WTC11 (cell line): ENCODE measurements at regions not wholly inside any gene's neighbourhood (a gene's known extent, or its start where the extent isn't known, plus 50 kb on each side); places are given as distances from the start of the nearest gene placed in this dataset.

Source experiments
- ATAC-seq: fragments of 200-7000 bp; cut with Tn5 transposase; 2 replicates; pipeline ENCODE4 v1.10.0; 2021; ENCODE audit warnings: mild to moderate bottlenecking, moderate library complexity
- CTCF ChIA-PET: fragments of 300-600 bp; sonication (Branson Sonifier 250); formaldehyde crosslinking; loops from one replicate; lab custom pipeline; 2021; ENCODE audit warnings: antibody characterized with exemption; lab: Charles Lee
- POLR2A ChIA-PET: fragments of 350-600 bp; sonication (Branson Sonifier 250); formaldehyde crosslinking; loops from one replicate; lab custom pipeline; 2021; ENCODE audit warnings: antibody characterized with exemption; lab: Charles Lee
- DNase-seq: peaks from one replicate; pipeline ENCODE4 v3.0.0; 2021; ENCODE audit warnings: low spot score
- H3K27ac Mint-ChIP-seq: 2 replicates; pipeline ENCODE4 v1.8.0; 2021; ENCODE audit warnings: mixed read lengths
- H3K27me3 Mint-ChIP-seq: 2 replicates; pipeline ENCODE4 v1.8.0; 2021; ENCODE audit warnings: low read depth, mild to moderate bottlenecking, moderate library complexity, mixed read lengths
- H3K36me3 Mint-ChIP-seq: 2 replicates; pipeline ENCODE4 v1.8.0; 2021; ENCODE audit warnings: mixed read lengths
- H3K4me1 Mint-ChIP-seq: 2 replicates; pipeline ENCODE4 v1.8.0; 2022; ENCODE audit warnings: mixed read lengths
- H3K4me3 Mint-ChIP-seq: 2 replicates; pipeline ENCODE4 v1.8.0; 2021; ENCODE audit warnings: mild to moderate bottlenecking, moderate library complexity, mixed read lengths
- H3K9me3 Mint-ChIP-seq: 2 replicates; pipeline ENCODE4 v1.8.0; 2021; ENCODE audit warnings: mixed read lengths
- ATF1 ChIP-seq: sonication (generic); formaldehyde crosslinking; IDR thresholded peaks from 2 replicates; pipeline ENCODE4 v1.8.1; 2023; ENCODE audit warnings: mild to moderate bottlenecking, moderate library complexity, missing genetic modification reagents
- CBFB ChIP-seq: sonication (generic); formaldehyde crosslinking; IDR thresholded peaks from 2 replicates; pipeline ENCODE4 v1.8.1; 2022; ENCODE audit warnings: mild to moderate bottlenecking, low read depth, missing genetic modification reagents
- CREB1 ChIP-seq: sonication (generic); formaldehyde crosslinking; IDR thresholded peaks from 2 replicates; pipeline ENCODE4 v1.8.0; 2023; ENCODE audit warnings: mild to moderate bottlenecking, missing genetic modification reagents
- ESRRA ChIP-seq: sonication (generic); formaldehyde crosslinking; IDR thresholded peaks from 2 replicates; pipeline ENCODE4 v1.8.1; 2022; ENCODE audit warnings: mild to moderate bottlenecking, missing genetic modification reagents, borderline replicate concordance
- GRHL2 ChIP-seq: fragments of 250-450 bp; sonication (Bioruptor Pico); IDR thresholded peaks from 2 replicates; pipeline ENCODE4 v1.8.0; 2022; ENCODE audit warnings: mild to moderate bottlenecking, moderate library complexity; ENCODE audit not compliant: insufficient replicate concordance, severe bottlenecking
- HMGA2 ChIP-seq: fragments of 250-450 bp; sonication (Bioruptor Pico); IDR thresholded peaks from 2 replicates; pipeline ENCODE4 v1.4.0; 2021; ENCODE audit warnings: mild to moderate bottlenecking, moderate library complexity
- JUN ChIP-seq: sonication (generic); formaldehyde crosslinking; IDR thresholded peaks from 2 replicates; pipeline ENCODE4 v1.8.0; 2023; ENCODE audit warnings: mild to moderate bottlenecking, missing genetic modification reagents
- MYBL2 ChIP-seq: sonication (generic); formaldehyde crosslinking; IDR thresholded peaks from 2 replicates; pipeline ENCODE4 v1.8.1; 2023; ENCODE audit warnings: mild to moderate bottlenecking, moderate library complexity, missing genetic modification reagents
- NFATC4 ChIP-seq: fragments of 250-450 bp; sonication (Bioruptor Pico); IDR thresholded peaks from 2 replicates; pipeline ENCODE4 v1.9.0; 2021; ENCODE audit warnings: mild to moderate bottlenecking
- NFE2L1 ChIP-seq: sonication (generic); formaldehyde crosslinking; IDR thresholded peaks from 2 replicates; pipeline ENCODE4 v1.8.1; 2023; ENCODE audit warnings: missing genetic modification reagents
- NR3C1 ChIP-seq: sonication (generic); formaldehyde crosslinking; conservative IDR thresholded peaks from 2 replicates; pipeline ENCODE4 v1.8.1; 2023; ENCODE audit warnings: low read depth, mild to moderate bottlenecking, missing genetic modification reagents
- RELA ChIP-seq: sonication (generic); formaldehyde crosslinking; IDR thresholded peaks from 2 replicates; pipeline ENCODE4 v1.8.1; 2022; ENCODE audit warnings: missing genetic modification reagents, mild to moderate bottlenecking, borderline replicate concordance
- TF ChIP-seq, protein P1 (sequence below): fragments of 250-450 bp; sonication (Bioruptor Pico); IDR thresholded peaks from 2 replicates; pipeline ENCODE4 v1.9.0; 2021; ENCODE audit warnings: mild to moderate bottlenecking, borderline replicate concordance
- TF ChIP-seq, protein P2 (sequence below): sonication (generic); formaldehyde crosslinking; IDR thresholded peaks from 2 replicates; pipeline ENCODE4 v1.8.1; 2022; ENCODE audit warnings: low read depth, mild to moderate bottlenecking, moderate library complexity, missing genetic modification reagents, borderline replicate concordance
- TF ChIP-seq, protein P3 (sequence below): fragments of 250-450 bp; sonication (Bioruptor Pico); IDR thresholded peaks from 2 replicates; pipeline ENCODE4 v1.9.0; 2021; ENCODE audit warnings: mild to moderate bottlenecking
- TF ChIP-seq, protein P4 (sequence below): sonication (generic); formaldehyde crosslinking; IDR thresholded peaks from 2 replicates; pipeline ENCODE4 v1.8.1; 2023; ENCODE audit warnings: mild to moderate bottlenecking, missing genetic modification reagents, moderate library complexity
- TF ChIP-seq, protein P5 (sequence below): sonication (generic); formaldehyde crosslinking; IDR thresholded peaks from 2 replicates; pipeline ENCODE4 v1.8.1; 2022; ENCODE audit warnings: mild to moderate bottlenecking, missing genetic modification reagents, moderate library complexity, borderline replicate concordance
- TF ChIP-seq, protein P6 (sequence below): fragments of 250-450 bp; sonication (Bioruptor Pico); IDR thresholded peaks from 2 replicates; pipeline ENCODE4 v1.9.0; 2021; ENCODE audit warnings: moderate library complexity, mild to moderate bottlenecking, inconsistent platforms, borderline replicate concordance

DNA sequence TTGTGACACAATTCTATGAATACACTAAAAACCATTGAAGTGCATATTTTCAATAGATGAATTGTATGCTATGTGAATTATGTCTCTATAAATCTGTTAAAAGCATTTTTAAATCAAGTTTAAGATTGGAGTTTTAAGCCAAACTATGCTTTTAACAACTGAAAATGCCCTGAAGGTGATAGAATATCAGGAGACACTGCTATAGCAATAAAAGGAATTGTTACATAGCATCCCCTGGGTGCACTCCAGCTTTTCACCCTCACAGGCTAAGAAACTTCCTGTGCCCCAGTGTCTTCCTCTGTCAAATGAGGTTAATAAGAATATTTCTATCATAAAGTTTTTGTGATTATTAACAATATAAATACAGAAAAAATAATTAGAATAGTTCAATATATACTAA is 472.7 kb upstream of the TMPO start (continued):
- TF ChIP-seq, protein P1, sequence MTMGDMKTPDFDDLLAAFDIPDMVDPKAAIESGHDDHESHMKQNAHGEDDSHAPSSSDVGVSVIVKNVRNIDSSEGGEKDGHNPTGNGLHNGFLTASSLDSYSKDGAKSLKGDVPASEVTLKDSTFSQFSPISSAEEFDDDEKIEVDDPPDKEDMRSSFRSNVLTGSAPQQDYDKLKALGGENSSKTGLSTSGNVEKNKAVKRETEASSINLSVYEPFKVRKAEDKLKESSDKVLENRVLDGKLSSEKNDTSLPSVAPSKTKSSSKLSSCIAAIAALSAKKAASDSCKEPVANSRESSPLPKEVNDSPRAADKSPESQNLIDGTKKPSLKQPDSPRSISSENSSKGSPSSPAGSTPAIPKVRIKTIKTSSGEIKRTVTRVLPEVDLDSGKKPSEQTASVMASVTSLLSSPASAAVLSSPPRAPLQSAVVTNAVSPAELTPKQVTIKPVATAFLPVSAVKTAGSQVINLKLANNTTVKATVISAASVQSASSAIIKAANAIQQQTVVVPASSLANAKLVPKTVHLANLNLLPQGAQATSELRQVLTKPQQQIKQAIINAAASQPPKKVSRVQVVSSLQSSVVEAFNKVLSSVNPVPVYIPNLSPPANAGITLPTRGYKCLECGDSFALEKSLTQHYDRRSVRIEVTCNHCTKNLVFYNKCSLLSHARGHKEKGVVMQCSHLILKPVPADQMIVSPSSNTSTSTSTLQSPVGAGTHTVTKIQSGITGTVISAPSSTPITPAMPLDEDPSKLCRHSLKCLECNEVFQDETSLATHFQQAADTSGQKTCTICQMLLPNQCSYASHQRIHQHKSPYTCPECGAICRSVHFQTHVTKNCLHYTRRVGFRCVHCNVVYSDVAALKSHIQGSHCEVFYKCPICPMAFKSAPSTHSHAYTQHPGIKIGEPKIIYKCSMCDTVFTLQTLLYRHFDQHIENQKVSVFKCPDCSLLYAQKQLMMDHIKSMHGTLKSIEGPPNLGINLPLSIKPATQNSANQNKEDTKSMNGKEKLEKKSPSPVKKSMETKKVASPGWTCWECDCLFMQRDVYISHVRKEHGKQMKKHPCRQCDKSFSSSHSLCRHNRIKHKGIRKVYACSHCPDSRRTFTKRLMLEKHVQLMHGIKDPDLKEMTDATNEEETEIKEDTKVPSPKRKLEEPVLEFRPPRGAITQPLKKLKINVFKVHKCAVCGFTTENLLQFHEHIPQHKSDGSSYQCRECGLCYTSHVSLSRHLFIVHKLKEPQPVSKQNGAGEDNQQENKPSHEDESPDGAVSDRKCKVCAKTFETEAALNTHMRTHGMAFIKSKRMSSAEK (CRISPR knock-in tag): no peak
- TF ChIP-seq ESRRA (CRISPR knock-in tag) (no peak), CBFB (CRISPR knock-in tag) (no peak)
- TF ChIP-seq, protein P2, sequence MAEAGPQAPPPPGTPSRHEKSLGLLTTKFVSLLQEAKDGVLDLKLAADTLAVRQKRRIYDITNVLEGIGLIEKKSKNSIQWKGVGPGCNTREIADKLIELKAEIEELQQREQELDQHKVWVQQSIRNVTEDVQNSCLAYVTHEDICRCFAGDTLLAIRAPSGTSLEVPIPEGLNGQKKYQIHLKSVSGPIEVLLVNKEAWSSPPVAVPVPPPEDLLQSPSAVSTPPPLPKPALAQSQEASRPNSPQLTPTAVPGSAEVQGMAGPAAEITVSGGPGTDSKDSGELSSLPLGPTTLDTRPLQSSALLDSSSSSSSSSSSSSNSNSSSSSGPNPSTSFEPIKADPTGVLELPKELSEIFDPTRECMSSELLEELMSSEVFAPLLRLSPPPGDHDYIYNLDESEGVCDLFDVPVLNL: no peak

DNA sequence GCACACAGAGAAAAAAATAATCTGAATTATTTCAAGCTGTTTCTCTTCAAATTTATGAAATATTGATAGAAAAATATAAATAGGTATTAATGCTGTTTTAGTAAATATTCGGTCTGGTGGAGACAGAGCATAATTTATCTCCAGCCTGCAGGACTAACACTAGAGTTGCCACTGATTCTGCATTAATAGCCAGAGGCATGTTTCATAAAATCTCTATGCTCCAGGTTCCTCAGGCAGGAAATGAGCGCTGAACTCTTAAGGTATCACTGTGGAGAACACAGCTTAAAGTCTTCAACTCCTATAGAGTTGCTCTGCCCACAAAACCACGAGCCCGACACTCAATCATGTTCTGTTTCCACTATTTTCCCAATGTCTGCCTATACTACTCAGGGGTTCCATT is 470.0 kb upstream of the TMPO start:
- no peak for DNase-seq
- TF ChIP-seq, protein P3, sequence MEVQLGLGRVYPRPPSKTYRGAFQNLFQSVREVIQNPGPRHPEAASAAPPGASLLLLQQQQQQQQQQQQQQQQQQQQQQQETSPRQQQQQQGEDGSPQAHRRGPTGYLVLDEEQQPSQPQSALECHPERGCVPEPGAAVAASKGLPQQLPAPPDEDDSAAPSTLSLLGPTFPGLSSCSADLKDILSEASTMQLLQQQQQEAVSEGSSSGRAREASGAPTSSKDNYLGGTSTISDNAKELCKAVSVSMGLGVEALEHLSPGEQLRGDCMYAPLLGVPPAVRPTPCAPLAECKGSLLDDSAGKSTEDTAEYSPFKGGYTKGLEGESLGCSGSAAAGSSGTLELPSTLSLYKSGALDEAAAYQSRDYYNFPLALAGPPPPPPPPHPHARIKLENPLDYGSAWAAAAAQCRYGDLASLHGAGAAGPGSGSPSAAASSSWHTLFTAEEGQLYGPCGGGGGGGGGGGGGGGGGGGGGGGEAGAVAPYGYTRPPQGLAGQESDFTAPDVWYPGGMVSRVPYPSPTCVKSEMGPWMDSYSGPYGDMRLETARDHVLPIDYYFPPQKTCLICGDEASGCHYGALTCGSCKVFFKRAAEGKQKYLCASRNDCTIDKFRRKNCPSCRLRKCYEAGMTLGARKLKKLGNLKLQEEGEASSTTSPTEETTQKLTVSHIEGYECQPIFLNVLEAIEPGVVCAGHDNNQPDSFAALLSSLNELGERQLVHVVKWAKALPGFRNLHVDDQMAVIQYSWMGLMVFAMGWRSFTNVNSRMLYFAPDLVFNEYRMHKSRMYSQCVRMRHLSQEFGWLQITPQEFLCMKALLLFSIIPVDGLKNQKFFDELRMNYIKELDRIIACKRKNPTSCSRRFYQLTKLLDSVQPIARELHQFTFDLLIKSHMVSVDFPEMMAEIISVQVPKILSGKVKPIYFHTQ (CRISPR knock-in tag): no peak
- no peak for TF ChIP-seq HMGA2 (CRISPR knock-in tag)
- no peak for TF ChIP-seq RELA (CRISPR knock-in tag)
- TF ChIP-seq NR3C1 (CRISPR knock-in tag): no peak
- TF ChIP-seq JUN: no peak
- TF ChIP-seq ATF1: no peak
- TF ChIP-seq, protein P4, sequence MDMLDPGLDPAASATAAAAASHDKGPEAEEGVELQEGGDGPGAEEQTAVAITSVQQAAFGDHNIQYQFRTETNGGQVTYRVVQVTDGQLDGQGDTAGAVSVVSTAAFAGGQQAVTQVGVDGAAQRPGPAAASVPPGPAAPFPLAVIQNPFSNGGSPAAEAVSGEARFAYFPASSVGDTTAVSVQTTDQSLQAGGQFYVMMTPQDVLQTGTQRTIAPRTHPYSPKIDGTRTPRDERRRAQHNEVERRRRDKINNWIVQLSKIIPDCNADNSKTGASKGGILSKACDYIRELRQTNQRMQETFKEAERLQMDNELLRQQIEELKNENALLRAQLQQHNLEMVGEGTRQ (CRISPR knock-in tag): no peak
- TF ChIP-seq NFATC4 (CRISPR knock-in tag): no peak
- TF ChIP-seq, protein P5, sequence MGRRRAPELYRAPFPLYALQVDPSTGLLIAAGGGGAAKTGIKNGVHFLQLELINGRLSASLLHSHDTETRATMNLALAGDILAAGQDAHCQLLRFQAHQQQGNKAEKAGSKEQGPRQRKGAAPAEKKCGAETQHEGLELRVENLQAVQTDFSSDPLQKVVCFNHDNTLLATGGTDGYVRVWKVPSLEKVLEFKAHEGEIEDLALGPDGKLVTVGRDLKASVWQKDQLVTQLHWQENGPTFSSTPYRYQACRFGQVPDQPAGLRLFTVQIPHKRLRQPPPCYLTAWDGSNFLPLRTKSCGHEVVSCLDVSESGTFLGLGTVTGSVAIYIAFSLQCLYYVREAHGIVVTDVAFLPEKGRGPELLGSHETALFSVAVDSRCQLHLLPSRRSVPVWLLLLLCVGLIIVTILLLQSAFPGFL (CRISPR knock-in tag): no peak
- TF ChIP-seq, protein P6, sequence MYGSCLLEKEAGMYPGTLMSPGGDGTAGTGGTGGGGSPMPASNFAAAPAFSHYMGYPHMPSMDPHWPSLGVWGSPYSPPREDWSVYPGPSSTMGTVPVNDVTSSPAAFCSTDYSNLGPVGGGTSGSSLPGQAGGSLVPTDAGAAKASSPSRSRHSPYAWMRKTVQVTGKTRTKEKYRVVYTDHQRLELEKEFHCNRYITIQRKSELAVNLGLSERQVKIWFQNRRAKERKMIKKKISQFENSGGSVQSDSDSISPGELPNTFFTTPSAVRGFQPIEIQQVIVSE (CRISPR knock-in tag): no peak
- TF ChIP-seq GRHL2 (CRISPR knock-in tag): no peak
- no peak for TF ChIP-seq MYBL2 (CRISPR knock-in tag)
- no peak for TF ChIP-seq CREB1 (CRISPR knock-in tag)
- TF ChIP-seq NFE2L1 (CRISPR knock-in tag): no peak
- TF ChIP-seq, all 79 proteins: peak for 0
- H3K4me1 Mint-ChIP-seq: no peaks in the 10 kb centered on the region
- POLR2A ChIA-PET: no interaction called here
- no peaks in the 10 kb centered on the region for H3K36me3 Mint-ChIP-seq
- peaks cover 21% of the 10 kb centered on the region for H3K9me3 Mint-ChIP-seq
- no peaks in the 10 kb centered on the region for H3K27me3 Mint-ChIP-seq
- H3K4me3 Mint-ChIP-seq: no peak overlapping the region
- no peak for ATAC-seq
- no peak overlapping the region for H3K27ac Mint-ChIP-seq
- CTCF ChIA-PET: no interaction called here
